HG03095 (cell line): ENCODE measurements at regions not wholly inside any gene's neighbourhood (a gene's known extent, or its start where the extent isn't known, plus 50 kb on each side); places are given as distances from the start of the nearest gene placed in this dataset.
"Not testable (repeated sequence)": the region's sequence is repeated elsewhere in the genome, so short reads cannot be mapped to it uniquely, and the experiment has no call there.

Source experiments
- ATAC-seq: cut with Tn5 transposase; IDR thresholded peaks from one replicate; pipeline ENCODE4 v1.9.1; 2021; ENCODE audit warnings: moderate library complexity; ENCODE audit not compliant: unreplicated experiment

- no peak for ATAC-seq
These were observed 189.8 kb upstream of the SLC16A7 start for GRCh38 chr12:59405992-59406391.

GRCh38 chr12:59404109-59404650 lies 191.6 kb upstream of the SLC16A7 start:
- ATAC-seq, result no peak

GRCh38 chr12:59403259-59403932 lies 192.4 kb upstream of the SLC16A7 start:
- ATAC-seq, result peak; percentile 61

- no peak for ATAC-seq
These were observed 194.0 kb upstream of the SLC16A7 start for GRCh38 chr12:59401862-59402261.

- no peak for ATAC-seq
These were observed 197.7 kb upstream of the SLC16A7 start for GRCh38 chr12:59398164-59398563.

- no peak for ATAC-seq
These were observed 198.9 kb upstream of the SLC16A7 start for GRCh38 chr12:59396919-59397318.

- ATAC-seq, result no peak
These were observed 199.3 kb upstream of the SLC16A7 start for GRCh38 chr12:59396519-59396918.

GRCh38 chr12:59395310-59395709 lies 200.5 kb upstream of the SLC16A7 start:
- not testable (repeated sequence) for ATAC-seq

GRCh38 chr12:59393506-59393905 lies 202.3 kb upstream of the SLC16A7 start:
- ATAC-seq, result no peak

GRCh38 chr12:59389968-59390576 lies 205.8 kb upstream of the SLC16A7 start:
- ATAC-seq, result no peak

- no peak for ATAC-seq
These were observed 207.1 kb upstream of the SLC16A7 start for GRCh38 chr12:59388694-59389093.

GRCh38 chr12:59388176-59388575 lies 207.7 kb upstream of the SLC16A7 start:
- no peak for ATAC-seq

GRCh38 chr12:59386236-59386635 lies 209.6 kb upstream of the SLC16A7 start:
- no peak for ATAC-seq

GRCh38 chr12:59383079-59383822 lies 212.6 kb upstream of the SLC16A7 start:
- ATAC-seq, result no peak

- ATAC-seq, result no peak
These were observed 213.3 kb upstream of the SLC16A7 start for GRCh38 chr12:59382282-59383078.

- no peak for ATAC-seq
These were observed 214.7 kb upstream of the SLC16A7 start for GRCh38 chr12:59381106-59381505.

- ATAC-seq, result no peak
These were observed 220.2 kb upstream of the SLC16A7 start for GRCh38 chr12:59375633-59376032.

GRCh38 chr12:59374783-59375182 lies 221.0 kb upstream of the SLC16A7 start:
- ATAC-seq, result no peak

GRCh38 chr12:59372956-59373355 lies 222.9 kb upstream of the SLC16A7 start:
- no peak for ATAC-seq

GRCh38 chr12:59370933-59371332 lies 224.9 kb upstream of the SLC16A7 start:
- no peak for ATAC-seq

GRCh38 chr12:59365133-59365532 lies 230.7 kb upstream of the SLC16A7 start:
- no peak for ATAC-seq
